GM12878 (cell line): ENCODE measurements at regions not wholly inside any gene's neighbourhood (a gene's known extent, or its start where the extent isn't known, plus 50 kb on each side); places are given as distances from the start of the nearest gene placed in this dataset.

Experiments used
- ATAC-seq: fragments of 200-7000 bp; cut with Tn5 transposase; 3 replicates; pipeline ENCODE4 v1.9.1; 2020; ENCODE audit warnings: mild to moderate bottlenecking, moderate library complexity
- BruUV-seq: library from RNA; stranded (reverse); fragments of 400-500 nt; replicated peaks from 2 replicates; lab custom pipeline; 2021; lab: Mats Ljungman, UMichigan
- CTCF ChIA-PET: fragments of 300-600 bp; sonication (Branson Sonifier 250); formaldehyde crosslinking; extraction: SDS; loops from one replicate; lab custom pipeline; 2021; ENCODE audit warnings: inconsistent platforms; lab: Yijun Ruan, JAX
- POLR2A ChIA-PET: fragments of 350-600 bp; formaldehyde crosslinking; extraction: SDS; loops from one replicate; lab custom pipeline; 2021; ENCODE audit warnings: inconsistent platforms; lab: Charles Lee
- RAD21 ChIA-PET: fragments of 300-600 bp; sonication (Branson Sonifier 250); formaldehyde crosslinking; loops from one replicate; lab custom pipeline; 2023; ENCODE audit warnings: antibody characterized with exemption; ENCODE audit not compliant: unreplicated experiment; lab: Charles Lee
- SMC1A ChIA-PET: fragments of 300-600 bp; sonication (Branson Sonifier 250); formaldehyde crosslinking; loops from one replicate; lab custom pipeline; 2023; ENCODE audit not compliant: unreplicated experiment, uncharacterized antibody; lab: Charles Lee
- DNase-seq: peaks from one replicate; pipeline ENCODE4 v3.0.0-alpha.2; 2011; ENCODE audit warnings: low read depth, low spot score
- FAIRE-seq: peaks from 3 replicates; lab custom pipeline; 2011; peaks lifted over from hg19 to GRCh38; lab: Jason Lieb, UNC
- H2AFZ ChIP-seq: 2 replicates; pipeline ENCODE4 v1.6.0; 2011; ENCODE audit warnings: low read depth, low read length, control low read depth; ENCODE audit not compliant: control insufficient read depth
- H3K27ac ChIP-seq: 2 replicates; pipeline ENCODE4 v1.5.1; 2011; ENCODE audit warnings: control low read depth; ENCODE audit not compliant: control insufficient read depth, insufficient read depth
- H3K27me3 ChIP-seq, 2 experiments: replicated peaks in 1 of 2; 2 replicates each; pipeline versions ENCODE4 v1.6.0 to v1.6.1; 2011; ENCODE audit warnings: low read length in 1 of 2; ENCODE audit not compliant: control insufficient read depth in 2 of 2, insufficient read depth in 2 of 2
- H3K36me3 ChIP-seq, 2 experiments: 2 replicates each; pipeline ENCODE4 v1.5.1; 2011; ENCODE audit warnings: low read length in 1 of 2; ENCODE audit not compliant: control insufficient read depth in 2 of 2, insufficient read depth in 2 of 2
- H3K4me1 ChIP-seq: 2 replicates; pipeline ENCODE4 v1.6.1; 2011; ENCODE audit warnings: mild to moderate bottlenecking, low read length, moderate library complexity, mixed read lengths; ENCODE audit not compliant: control insufficient read depth, insufficient read depth
- H3K4me2 ChIP-seq: 2 replicates; pipeline ENCODE4 v1.6.0; 2011; ENCODE audit warnings: control low read depth; ENCODE audit not compliant: control insufficient read depth, insufficient read depth
- H3K4me3 ChIP-seq: fragments of 200-600 bp; sonication (generic); 2 replicates; pipeline ENCODE4 v1.5.1; 2016
- H3K79me2 ChIP-seq: 2 replicates; pipeline ENCODE4 v1.6.0; 2011; ENCODE audit warnings: low read length; ENCODE audit not compliant: control insufficient read depth, insufficient read depth
- H3K9ac ChIP-seq: 2 replicates; pipeline ENCODE4 v1.8.0; 2011; ENCODE audit warnings: low read length, control low read depth, mixed read lengths; ENCODE audit not compliant: control insufficient read depth, insufficient read depth
- H3K9me3 ChIP-seq: replicated peaks from 3 replicates; pipeline ENCODE4 v1.5.1; 2011; ENCODE audit warnings: mild to moderate bottlenecking, low read length; ENCODE audit not compliant: control insufficient read depth, insufficient read depth
- H4K20me1 ChIP-seq: 2 replicates; pipeline ENCODE4 v1.6.0; 2011; ENCODE audit not compliant: control insufficient read depth, insufficient read depth
- CHD2 ChIP-seq: IDR thresholded peaks from 2 replicates; pipeline ENCODE4 v1.6.1; 2011; ENCODE audit warnings: low read depth, low read length, improper control_type of control experiment, borderline replicate concordance
- E2F8 ChIP-seq: fragments of 450-650 bp; IDR thresholded peaks from 2 replicates; pipeline ENCODE4 v1.6.1; 2018; ENCODE audit warnings: mild to moderate bottlenecking, low read depth, moderate library complexity; ENCODE audit not compliant: partially characterized antibody
- ELK1 ChIP-seq: IDR thresholded peaks from 2 replicates; pipeline ENCODE4 v1.6.1; 2012; ENCODE audit warnings: low read depth, low read length, improper control_type of control experiment
- FOXK2 ChIP-seq: fragments of 450-650 bp; IDR thresholded peaks from 2 replicates; pipeline ENCODE4 v1.6.1; 2017; ENCODE audit warnings: mild to moderate bottlenecking, moderate library complexity
- HDAC2 ChIP-seq: fragments of 200-600 bp; sonication (generic); IDR thresholded peaks from 2 replicates; pipeline ENCODE4 v1.6.1; 2017
- MEF2A ChIP-seq: IDR thresholded peaks from 2 replicates; pipeline ENCODE4 v1.6.1; 2011; ENCODE audit warnings: low read depth, mild to moderate bottlenecking, low read length, moderate library complexity; ENCODE audit not compliant: insufficient read depth
- MXI1 ChIP-seq: fragments of 150-350 bp; IDR thresholded peaks from 2 replicates; pipeline ENCODE4 v1.6.1; 2011; ENCODE audit warnings: low read depth, mild to moderate bottlenecking, inconsistent platforms, low read length, improper control_type of control experiment
- MYC ChIP-seq: IDR thresholded peaks from 2 replicates; pipeline ENCODE4 v1.6.1; 2011; ENCODE audit warnings: mild to moderate bottlenecking, low read length, moderate library complexity, inconsistent platforms; ENCODE audit not compliant: insufficient read depth, insufficient replicate concordance, insufficient read length, severe bottlenecking
- NR2F1 ChIP-seq: fragments of 450-650 bp; conservative IDR thresholded peaks from 2 replicates; pipeline ENCODE4 v1.6.1; 2017; ENCODE audit warnings: mild to moderate bottlenecking
- PAX8 ChIP-seq: fragments of 450-650 bp; IDR thresholded peaks from 2 replicates; pipeline ENCODE4 v1.6.1; 2017; ENCODE audit warnings: mild to moderate bottlenecking, moderate library complexity
- SMAD1 ChIP-seq: fragments of 450-650 bp; IDR thresholded peaks from 2 replicates; pipeline ENCODE4 v1.6.1; 2018; ENCODE audit warnings: mild to moderate bottlenecking, low read depth; ENCODE audit not compliant: partially characterized antibody
- SPI1 ChIP-seq: IDR thresholded peaks from 2 replicates; pipeline ENCODE4 v1.6.1; 2011; ENCODE audit warnings: low read depth, mild to moderate bottlenecking, low read length, moderate library complexity, borderline replicate concordance; ENCODE audit not compliant: insufficient read depth
- SRF ChIP-seq, 2 experiments: IDR thresholded peaks; 2 replicates each; pipeline ENCODE4 v1.6.1; 2011; ENCODE audit warnings: low read depth in 2 of 2, low read length in 2 of 2, mild to moderate bottlenecking in 1 of 2, moderate library complexity in 1 of 2
- USF2 ChIP-seq: IDR thresholded peaks from 2 replicates; pipeline ENCODE4 v1.6.1; 2011; ENCODE audit warnings: low read depth, low read length, improper control_type of control experiment, borderline replicate concordance
- YY1 ChIP-seq: IDR thresholded peaks from 2 replicates; pipeline ENCODE4 v1.6.1; 2011; ENCODE audit warnings: low read depth, mild to moderate bottlenecking, low read length
- ZBTB11 ChIP-seq: fragments of 450-650 bp; formaldehyde crosslinking; IDR thresholded peaks from 2 replicates; pipeline ENCODE4 v1.5.0; 2022; ENCODE audit warnings: mild to moderate bottlenecking, missing genetic modification characterization
- WGBS: methylation state at CpG from one replicate; pipeline ENCODE4 v1.1.6; 2016; ENCODE audit warnings: low lambda C conversion rate; ENCODE audit not compliant: insufficient replicate concordance, insufficient coverage; ENCODE audit errors: missing lambda C conversion rate; 5-methylcytosine and 5-hydroxymethylcytosine counted together
- in situ Hi-C: fragments of 300-500 bp; cut with MboI; formaldehyde crosslinking; loops from 9 replicates; pipeline ENCODE4 v1.14.3; 2018; ENCODE audit warnings: mixed read lengths
- intact Hi-C: fragments of 100-400 bp; cut with micrococcal nuclease; formaldehyde crosslinking; loops from one replicate; pipeline ENCODE4 v1.14.2; 2022; ENCODE audit not compliant: unreplicated experiment

- H3K36me3 ChIP-seq, result no peaks in the 10 kb centered on the region
- in situ Hi-C loops (no loop called here), intact Hi-C loops (no loop called here)
- H3K4me1 ChIP-seq, result no peaks in the 10 kb centered on the region
- no peak overlapping the region for H2AFZ ChIP-seq
- no peak overlapping the region for H3K9ac ChIP-seq
- H3K4me2 ChIP-seq, result no peak overlapping the region
- POLR2A ChIA-PET, result no interaction called here
- RAD21 ChIA-PET, result no interaction called here
- H3K9me3 ChIP-seq, result no peaks in the 10 kb centered on the region
- H3K27me3 ChIP-seq, result no peaks in the 10 kb centered on the region
- ATAC-seq, result no peak
- CTCF ChIA-PET, result interaction anchor here (0.6 to 1.6 kb wide), 2 partner anchors 144 to 145 kb away, joined by 3 read pairs; no protein-coding TSS in a partner anchor
- no TSS peak for BruUV-seq
- no peaks in the 10 kb centered on the region for H3K79me2 ChIP-seq
- no peaks in the 10 kb centered on the region for H4K20me1 ChIP-seq
- no peak overlapping the region for H3K4me3 ChIP-seq
- 15% methylated on average over 2 of the region's 2 CpGs for WGBS
- SMC1A ChIA-PET, result interaction anchor here (1.2 kb wide), 1 partner anchor 10 kb away, joined by 4 read pairs; no protein-coding TSS in a partner anchor
- H3K27ac ChIP-seq, result no peak overlapping the region
- DNase-seq, result no peak
- FAIRE-seq, result no peak
- TF ChIP-seq FOXK2 (no peak), PAX8 (no peak), SRF (IDR thresholded peaks at IDR 0.05; ENCODE audit: low read depth in 2 of 2, low read length in 2 of 2) (no peak), ELK1 (no peak), CHD2 (no peak), SMAD1 (no peak), ZBTB11 (CRISPR knock-in tag) (no peak), SPI1 (no peak), YY1 (no peak), NR2F1 (no peak), E2F8 (no peak), USF2 (no peak), MXI1 (no peak), MYC (no peak), MEF2A (no peak), HDAC2 (no peak)
Measured at GRCh38 chr16:47967374-47967773, 188.4 kb downstream of the ABCC12 start.
